ENCODE measurements at regions not wholly inside any gene's neighbourhood (a gene's known extent, or its start where the extent isn't known, plus 50 kb on each side); places are given as distances from the start of the nearest gene placed in this dataset.

GRCh38 chr5:175104677-175105076, 339.3 kb downstream of the DRD1 start:
- no peak for TF ChIP-seq CTCF (IDR thresholded peaks at IDR 0.05)
- no peak for TF ChIP-seq POLR2A (IDR thresholded peaks at IDR 0.05)

Data from Peyer's patch (tissue), 4 donors.